ENCODE measurements at regions not wholly inside any gene's neighbourhood (a gene's known extent, or its start where the extent isn't known, plus 50 kb on each side); places are given as distances from the start of the nearest gene placed in this dataset.
A peak's percentile ranks its signal among the peaks of the same experiment; 100 is the strongest.

DNA sequence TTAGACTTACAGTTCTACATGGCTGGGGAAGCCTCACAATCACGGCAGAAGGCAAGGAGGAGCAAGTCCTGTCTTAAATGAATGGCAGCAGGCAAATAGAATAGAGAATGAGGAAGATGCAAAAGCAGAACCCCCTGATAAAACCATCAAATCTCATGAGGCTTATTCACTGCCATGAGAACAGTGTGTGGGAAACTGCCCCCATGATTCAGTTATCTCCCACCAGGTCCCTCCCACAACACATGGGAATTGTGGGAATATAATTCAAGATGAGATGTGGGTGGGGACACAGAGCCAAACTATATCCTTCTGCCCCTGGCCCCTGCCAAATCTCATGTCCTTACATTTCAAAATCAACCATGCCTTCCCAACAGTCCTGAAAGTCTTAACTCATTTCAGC is 367.1 kb downstream of the MED10 start:
- H3K4me1 ChIP-seq (ENCODE audit: control insufficient read depth in 5 of 5, insufficient read depth in 5 of 5, low read length in 5 of 5), result no peaks in the 10 kb centered on the region
- H3K9ac ChIP-seq (ENCODE audit: low read length in 5 of 5), result no peak overlapping the region
- no peak overlapping the region for H3K4me3 ChIP-seq (ENCODE audit: low read depth in 1 of 5, low read length in 5 of 5)
- peaks cover 0 to 3% (median 0%) of the 10 kb centered on the region in 5 donors for H3K9me3 ChIP-seq (ENCODE audit: control insufficient read depth in 5 of 5, low read length in 5 of 5)
- no peaks in the 10 kb centered on the region for H3K36me3 ChIP-seq (ENCODE audit: control insufficient read depth in 5 of 5, insufficient read depth in 5 of 5, low read length in 5 of 5)
- no peak overlapping the region for H3K27ac ChIP-seq (ENCODE audit: low read depth, low read length)
- no peaks in the 10 kb centered on the region for H3K27me3 ChIP-seq (ENCODE audit: control insufficient read depth in 5 of 5, insufficient read depth in 4 of 5, low read length in 5 of 5)

DNA sequence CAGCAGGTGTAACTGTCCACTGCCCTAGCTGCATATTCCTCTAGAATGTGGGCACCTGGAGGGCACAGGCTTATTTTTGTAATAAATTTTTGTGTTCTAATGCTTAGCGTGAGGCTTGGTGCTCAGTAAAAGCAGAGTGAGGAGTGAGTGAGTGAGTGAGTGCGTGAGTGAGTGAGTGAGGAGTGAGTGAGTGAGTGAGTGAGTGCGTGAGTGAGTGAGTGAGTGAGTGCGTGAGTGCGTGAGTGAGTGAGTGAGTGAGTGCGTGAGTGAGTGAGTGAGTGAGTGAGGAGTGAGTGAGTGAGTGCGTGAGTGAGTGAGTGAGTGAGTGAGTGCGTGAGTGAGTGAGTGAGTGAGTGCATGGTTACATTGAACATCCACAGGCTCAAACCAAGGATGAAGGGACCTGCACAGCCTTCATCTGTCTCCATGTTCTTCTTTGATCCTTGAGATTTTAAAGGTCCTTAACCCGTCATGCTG is 371.5 kb downstream of the MED10 start:
- Histone ChIP-seq H3K27me3 (ENCODE audit: control insufficient read depth in 5 of 5, insufficient read depth in 4 of 5, low read length in 5 of 5) (peaks cover 0 to 7% (median 3%) of the 10 kb centered on the region in 5 donors), H3K36me3 (ENCODE audit: control insufficient read depth in 5 of 5, insufficient read depth in 5 of 5, low read length in 5 of 5) (no peaks in the 10 kb centered on the region), H3K27ac (ENCODE audit: low read depth, low read length) (no peak overlapping the region), H3K4me3 (ENCODE audit: low read depth in 1 of 5, low read length in 5 of 5) (no peak overlapping the region), H3K9ac (ENCODE audit: low read length in 5 of 5) (no peak overlapping the region), H3K4me1 (ENCODE audit: control insufficient read depth in 5 of 5, insufficient read depth in 5 of 5, low read length in 5 of 5) (no peaks in the 10 kb centered on the region), H3K9me3 (ENCODE audit: control insufficient read depth in 5 of 5, low read length in 5 of 5) (no peaks in the 10 kb centered on the region)

DNA sequence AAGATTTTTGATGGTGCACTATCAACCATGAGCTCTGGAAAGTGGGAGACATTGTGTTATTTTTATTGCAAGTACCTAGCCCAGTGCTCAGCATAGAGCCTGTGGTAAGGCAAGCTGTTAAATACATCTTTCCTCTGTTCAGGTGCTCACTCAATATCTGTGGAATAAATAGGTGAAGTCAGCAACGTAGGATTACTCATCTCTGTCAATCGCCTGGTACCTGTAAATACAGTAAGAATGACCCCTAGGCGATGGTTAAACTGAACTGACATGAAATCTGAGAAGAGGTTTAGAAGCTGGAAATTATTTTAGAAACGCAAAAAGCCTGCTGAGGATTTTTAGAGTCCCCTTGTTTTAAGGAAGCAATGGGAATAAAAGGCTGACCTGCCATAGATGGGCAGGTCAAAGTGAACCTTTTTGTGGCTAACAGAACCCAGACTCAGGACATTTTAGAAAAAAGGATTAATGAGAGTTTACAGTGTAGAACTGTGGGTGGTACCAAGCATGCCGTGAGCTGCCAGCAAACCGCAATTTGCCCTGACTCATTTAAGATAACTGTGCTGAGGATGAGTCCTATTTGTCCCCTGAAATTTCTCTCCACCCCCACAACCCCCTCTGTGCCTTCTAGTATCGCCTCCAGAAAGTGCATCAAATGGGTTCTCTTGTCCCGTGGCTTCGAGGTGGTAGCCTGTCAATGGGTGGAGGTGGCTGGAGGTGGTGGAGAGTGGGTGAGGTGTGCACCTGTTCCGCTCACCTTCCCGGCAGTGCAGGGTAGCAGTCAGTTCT is 375.1 kb downstream of the MED10 start:
- peaks cover 0 to 2% (median 0%) of the 10 kb centered on the region in 5 donors for H3K9me3 ChIP-seq (ENCODE audit: control insufficient read depth in 5 of 5, low read length in 5 of 5)
- H3K27me3 ChIP-seq (ENCODE audit: control insufficient read depth in 5 of 5, insufficient read depth in 4 of 5, low read length in 5 of 5), result peaks cover 0 to 7% (median 3%) of the 10 kb centered on the region in 5 donors
- H3K36me3 ChIP-seq (ENCODE audit: control insufficient read depth in 5 of 5, insufficient read depth in 5 of 5, low read length in 5 of 5), result no peaks in the 10 kb centered on the region
- H3K4me1 ChIP-seq (ENCODE audit: control insufficient read depth in 5 of 5, insufficient read depth in 5 of 5, low read length in 5 of 5), result no peaks in the 10 kb centered on the region
- H3K4me3 ChIP-seq (ENCODE audit: low read depth in 1 of 5, low read length in 5 of 5), result no peak overlapping the region
- no peak overlapping the region for H3K27ac ChIP-seq (ENCODE audit: low read depth, low read length)
- no peak overlapping the region for H3K9ac ChIP-seq (ENCODE audit: low read length in 5 of 5)

DNA sequence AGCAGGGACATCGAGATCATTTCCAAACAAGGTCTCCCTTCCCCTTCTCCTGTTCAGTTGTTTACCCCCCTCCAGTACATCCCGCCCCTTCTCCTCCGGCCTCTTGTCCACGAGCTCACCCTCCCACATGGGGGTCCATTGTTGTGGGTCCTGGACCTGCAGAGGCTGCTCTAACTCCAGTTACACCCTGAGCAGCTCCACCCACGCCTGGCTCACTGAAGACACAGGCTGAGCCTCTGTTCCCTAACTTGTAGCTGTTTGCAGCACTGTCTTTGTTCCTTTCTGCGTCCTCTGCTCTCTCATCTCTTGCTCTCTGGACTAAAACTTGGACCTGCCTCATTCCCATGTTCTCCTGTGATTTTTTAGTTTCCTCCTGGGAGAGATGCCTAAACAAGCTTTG is 377.5 kb downstream of the MED10 start:
- no peak overlapping the region for H3K9ac ChIP-seq (ENCODE audit: low read length in 5 of 5)
- H3K27ac ChIP-seq (ENCODE audit: low read depth, low read length), result no peak overlapping the region
- H3K4me3 ChIP-seq (ENCODE audit: low read depth in 1 of 5, low read length in 5 of 5), result no peak overlapping the region
- peaks cover 0 to 7% (median 3%) of the 10 kb centered on the region in 5 donors for H3K27me3 ChIP-seq (ENCODE audit: control insufficient read depth in 5 of 5, insufficient read depth in 4 of 5, low read length in 5 of 5)
- no peaks in the 10 kb centered on the region for H3K4me1 ChIP-seq (ENCODE audit: control insufficient read depth in 5 of 5, insufficient read depth in 5 of 5, low read length in 5 of 5)
- H3K36me3 ChIP-seq (ENCODE audit: control insufficient read depth in 5 of 5, insufficient read depth in 5 of 5, low read length in 5 of 5), result no peaks in the 10 kb centered on the region
- peaks cover 0 to 8% (median 6%) of the 10 kb centered on the region in 5 donors for H3K9me3 ChIP-seq (ENCODE audit: control insufficient read depth in 5 of 5, low read length in 5 of 5)

DNA sequence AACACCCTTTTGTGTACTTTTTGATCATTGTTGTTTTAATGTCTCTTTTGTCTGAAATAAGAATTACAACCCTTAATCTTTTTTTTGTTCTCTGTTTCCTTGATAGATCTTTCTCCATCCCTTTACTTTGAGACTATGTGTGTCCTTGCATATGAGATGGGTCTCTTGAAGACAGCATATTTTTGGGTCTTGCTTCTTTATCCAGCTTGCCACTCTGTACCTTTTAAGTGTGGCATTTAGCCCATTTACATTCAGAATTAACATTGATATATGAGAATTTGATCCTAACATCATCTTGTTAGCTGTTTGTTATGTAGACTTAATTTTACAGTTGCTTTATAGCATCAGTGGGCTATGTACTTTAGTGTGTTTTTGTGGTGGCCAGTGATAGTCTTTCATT is 382.5 kb downstream of the MED10 start:
- Histone ChIP-seq H3K36me3 (ENCODE audit: control insufficient read depth in 5 of 5, insufficient read depth in 5 of 5, low read length in 5 of 5) (no peaks in the 10 kb centered on the region), H3K9ac (ENCODE audit: low read length in 5 of 5) (no peak overlapping the region), H3K9me3 (ENCODE audit: control insufficient read depth in 5 of 5, low read length in 5 of 5) (peaks cover 10 to 38% (median 25%) of the 10 kb centered on the region in 5 donors), H3K27ac (ENCODE audit: low read depth, low read length) (no peak overlapping the region), H3K27me3 (ENCODE audit: control insufficient read depth in 5 of 5, insufficient read depth in 4 of 5, low read length in 5 of 5) (no peaks in the 10 kb centered on the region), H3K4me1 (ENCODE audit: control insufficient read depth in 5 of 5, insufficient read depth in 5 of 5, low read length in 5 of 5) (no peaks in the 10 kb centered on the region), H3K4me3 (ENCODE audit: low read depth in 1 of 5, low read length in 5 of 5) (peak overlapping the region in 1 of 5 donors; percentile 16)

DNA sequence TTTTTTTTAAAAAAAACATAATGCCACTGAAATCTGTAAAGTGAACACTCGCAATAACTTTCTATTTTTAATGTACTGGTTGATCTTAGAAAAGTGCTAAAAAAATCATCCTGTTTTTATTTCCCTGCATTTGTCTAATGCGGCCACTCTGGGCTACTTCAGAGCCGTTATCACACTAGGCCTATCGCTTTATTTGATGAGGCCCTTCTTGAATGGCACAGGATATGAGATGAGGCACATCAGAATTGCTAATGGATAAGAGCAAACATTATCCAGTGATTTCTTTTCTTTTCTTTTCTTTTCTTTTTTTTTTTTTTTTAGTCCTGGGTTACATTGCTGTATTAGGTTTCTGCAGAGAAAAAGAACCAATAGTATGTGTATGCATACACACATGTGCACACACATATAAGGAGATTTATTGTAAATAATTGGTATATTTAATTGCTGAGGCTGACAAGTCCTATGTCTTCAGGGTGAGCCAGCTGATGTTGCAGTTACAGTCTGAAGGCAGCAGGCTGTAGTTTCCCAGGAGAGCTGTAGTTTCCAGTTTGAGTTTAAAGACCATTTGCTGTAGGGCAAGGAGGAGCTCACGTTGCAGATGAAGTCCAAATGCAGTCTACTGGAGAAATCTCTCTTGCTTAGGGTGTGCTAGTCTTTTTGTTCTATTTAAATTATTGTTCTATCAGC is 391.7 kb downstream of the MED10 start:
- H3K4me1 ChIP-seq (ENCODE audit: control insufficient read depth in 5 of 5, insufficient read depth in 5 of 5, low read length in 5 of 5), result peaks cover 0 to 2% (median 0%) of the 10 kb centered on the region in 5 donors
- H3K27me3 ChIP-seq (ENCODE audit: control insufficient read depth in 5 of 5, insufficient read depth in 4 of 5, low read length in 5 of 5), result no peaks in the 10 kb centered on the region
- peaks cover 0 to 2% (median 0%) of the 10 kb centered on the region in 5 donors for H3K9me3 ChIP-seq (ENCODE audit: control insufficient read depth in 5 of 5, low read length in 5 of 5)
- no peak overlapping the region for H3K4me3 ChIP-seq (ENCODE audit: low read depth in 1 of 5, low read length in 5 of 5)
- no peak overlapping the region for H3K9ac ChIP-seq (ENCODE audit: low read length in 5 of 5)
- no peaks in the 10 kb centered on the region for H3K36me3 ChIP-seq (ENCODE audit: control insufficient read depth in 5 of 5, insufficient read depth in 5 of 5, low read length in 5 of 5)
- H3K27ac ChIP-seq (ENCODE audit: low read depth, low read length), result no peak overlapping the region

DNA sequence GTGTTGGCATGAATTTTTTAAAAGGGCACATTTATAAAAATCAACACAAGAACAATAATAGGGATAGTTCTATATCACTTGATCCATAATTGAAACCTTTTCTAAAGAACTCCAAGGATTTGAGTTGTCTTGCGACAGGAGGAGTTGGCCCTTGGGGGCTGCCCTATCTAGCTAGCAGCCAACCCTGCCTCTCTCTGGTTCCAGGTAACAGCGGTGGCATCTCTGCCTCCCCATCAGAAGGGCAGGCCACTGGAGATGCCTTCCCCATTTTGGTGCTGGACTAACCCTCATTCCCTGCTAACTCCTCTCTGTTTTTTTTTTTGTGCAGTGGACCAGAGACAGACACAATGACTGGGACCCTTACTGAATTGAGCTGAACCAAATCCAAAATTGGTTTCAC is 393.0 kb downstream of the MED10 start:
- Histone ChIP-seq H3K27me3 (ENCODE audit: control insufficient read depth in 5 of 5, insufficient read depth in 4 of 5, low read length in 5 of 5) (no peaks in the 10 kb centered on the region), H3K36me3 (ENCODE audit: control insufficient read depth in 5 of 5, insufficient read depth in 5 of 5, low read length in 5 of 5) (no peaks in the 10 kb centered on the region), H3K9me3 (ENCODE audit: control insufficient read depth in 5 of 5, low read length in 5 of 5) (peaks cover 0 to 2% (median 0%) of the 10 kb centered on the region in 5 donors), H3K27ac (ENCODE audit: low read depth, low read length) (no peak overlapping the region), H3K4me3 (ENCODE audit: low read depth in 1 of 5, low read length in 5 of 5) (no peak overlapping the region), H3K4me1 (ENCODE audit: control insufficient read depth in 5 of 5, insufficient read depth in 5 of 5, low read length in 5 of 5) (peaks cover 0 to 14% (median 0%) of the 10 kb centered on the region in 5 donors), H3K9ac (ENCODE audit: low read length in 5 of 5) (no peak overlapping the region)

DNA sequence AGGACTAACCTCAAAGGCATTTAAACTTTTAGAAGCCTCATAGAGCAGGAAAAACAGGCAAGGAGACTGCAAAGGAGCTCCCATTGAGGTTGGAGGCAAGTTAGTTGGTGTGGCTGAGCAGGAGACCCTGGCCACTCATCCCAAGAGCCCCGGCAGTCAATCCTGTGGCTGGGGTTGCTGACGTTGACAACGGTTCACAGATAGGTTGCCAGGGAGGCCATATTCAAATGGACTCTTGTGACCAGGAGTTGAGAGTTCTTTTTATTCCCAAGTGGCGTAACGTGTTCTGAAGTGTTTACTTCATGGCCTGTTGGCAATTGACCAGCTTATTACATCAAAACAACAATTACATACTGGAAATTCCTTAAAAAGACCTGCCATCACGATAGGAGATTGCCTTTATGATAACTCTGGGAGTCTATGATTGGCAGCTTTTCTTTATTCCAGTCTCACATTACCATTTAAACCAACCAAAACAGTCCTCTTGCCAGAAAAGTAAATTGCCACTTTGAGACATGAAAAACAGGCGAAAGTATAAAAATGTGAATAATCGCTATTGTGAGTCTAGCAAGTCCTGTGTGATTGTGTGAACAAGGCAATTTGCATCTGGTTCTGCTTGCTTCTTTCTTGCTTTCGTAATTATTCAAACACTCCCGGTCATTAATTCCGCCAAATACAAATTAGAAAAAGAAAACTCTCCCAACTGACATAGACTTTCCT is 394.9 kb downstream of the MED10 start:
- Histone ChIP-seq H3K9ac (ENCODE audit: low read length in 5 of 5) (no peak overlapping the region), H3K36me3 (ENCODE audit: control insufficient read depth in 5 of 5, insufficient read depth in 5 of 5, low read length in 5 of 5) (no peaks in the 10 kb centered on the region), H3K4me3 (ENCODE audit: low read depth in 1 of 5, low read length in 5 of 5) (no peak overlapping the region), H3K27me3 (ENCODE audit: control insufficient read depth in 5 of 5, insufficient read depth in 4 of 5, low read length in 5 of 5) (no peaks in the 10 kb centered on the region), H3K27ac (ENCODE audit: low read depth, low read length) (no peak overlapping the region), H3K9me3 (ENCODE audit: control insufficient read depth in 5 of 5, low read length in 5 of 5) (no peaks in the 10 kb centered on the region), H3K4me1 (ENCODE audit: control insufficient read depth in 5 of 5, insufficient read depth in 5 of 5, low read length in 5 of 5) (peaks cover 0 to 29% (median 6%) of the 10 kb centered on the region in 5 donors)

DNA sequence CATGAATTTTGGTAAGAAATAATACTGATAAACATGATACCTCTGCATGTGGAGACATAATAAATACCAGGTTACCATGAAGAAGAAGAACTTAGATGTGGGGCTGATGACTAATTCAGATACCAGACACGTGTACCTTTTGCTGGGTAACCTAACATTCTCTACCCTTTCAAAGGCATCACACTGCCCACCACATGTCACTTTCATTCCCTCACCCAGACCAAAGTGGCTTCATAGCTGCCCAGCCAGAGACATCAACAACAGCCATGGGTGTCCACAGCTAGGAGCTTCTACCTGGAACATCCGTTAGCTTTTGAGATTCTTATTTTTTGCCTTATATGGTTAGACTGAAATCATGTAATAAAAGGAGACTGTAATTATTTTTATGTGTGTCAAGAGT is 396.8 kb downstream of the MED10 start:
- no peak overlapping the region for H3K27ac ChIP-seq (ENCODE audit: low read depth, low read length)
- no peak overlapping the region for H3K4me3 ChIP-seq (ENCODE audit: low read depth in 1 of 5, low read length in 5 of 5)
- H3K27me3 ChIP-seq (ENCODE audit: control insufficient read depth in 5 of 5, insufficient read depth in 4 of 5, low read length in 5 of 5), result no peaks in the 10 kb centered on the region
- H3K9me3 ChIP-seq (ENCODE audit: control insufficient read depth in 5 of 5, low read length in 5 of 5), result no peaks in the 10 kb centered on the region
- no peak overlapping the region for H3K9ac ChIP-seq (ENCODE audit: low read length in 5 of 5)
- no peaks in the 10 kb centered on the region for H3K36me3 ChIP-seq (ENCODE audit: control insufficient read depth in 5 of 5, insufficient read depth in 5 of 5, low read length in 5 of 5)
- H3K4me1 ChIP-seq (ENCODE audit: control insufficient read depth in 5 of 5, insufficient read depth in 5 of 5, low read length in 5 of 5), result peaks cover 0 to 29% (median 6%) of the 10 kb centered on the region in 5 donors

DNA sequence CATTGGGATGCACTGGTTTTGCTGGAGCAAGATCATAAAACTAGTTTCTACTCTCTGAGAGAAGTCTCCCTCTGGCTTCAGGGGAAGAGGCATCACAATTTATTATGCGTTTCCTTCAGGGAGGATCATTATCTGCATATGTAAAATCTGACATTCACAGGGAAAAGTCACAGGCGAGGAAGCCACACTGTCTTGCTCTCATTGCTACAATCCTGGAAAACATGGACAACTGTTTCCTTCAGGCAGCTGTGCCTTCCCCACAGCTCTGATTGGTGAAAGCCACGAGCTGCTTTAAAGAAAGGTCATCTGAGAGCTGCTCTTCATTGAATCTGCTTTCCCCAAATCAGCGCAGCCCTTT is 397.8 kb downstream of the MED10 start:
- Histone ChIP-seq H3K27ac (ENCODE audit: low read depth, low read length) (no peak overlapping the region), H3K4me3 (ENCODE audit: low read depth in 1 of 5, low read length in 5 of 5) (no peak overlapping the region)

More for the DNA sequence above, 397.8 kb downstream of the MED10 start:
- no peaks in the 10 kb centered on the region for H3K27me3 ChIP-seq (ENCODE audit: control insufficient read depth in 5 of 5, insufficient read depth in 4 of 5, low read length in 5 of 5)
- no peak overlapping the region for H3K9ac ChIP-seq (ENCODE audit: low read length in 5 of 5)
- H3K36me3 ChIP-seq (ENCODE audit: control insufficient read depth in 5 of 5, insufficient read depth in 5 of 5, low read length in 5 of 5), result no peaks in the 10 kb centered on the region
- H3K4me1 ChIP-seq (ENCODE audit: control insufficient read depth in 5 of 5, insufficient read depth in 5 of 5, low read length in 5 of 5), result peaks cover 0 to 29% (median 6%) of the 10 kb centered on the region in 5 donors
- no peaks in the 10 kb centered on the region for H3K9me3 ChIP-seq (ENCODE audit: control insufficient read depth in 5 of 5, low read length in 5 of 5)

Measured in subcutaneous abdominal adipose tissue (tissue), 5 donors.